Adrenal gland (tissue), 9 donors: ENCODE measurements at regions not wholly inside any gene's neighbourhood (a gene's known extent, or its start where the extent isn't known, plus 50 kb on each side); places are given as distances from the start of the nearest gene placed in this dataset.
"Not testable (repeated sequence)": the region's sequence is repeated elsewhere in the genome, so short reads cannot be mapped to it uniquely, and the experiment has no call there.

Source experiments
- DNase-seq, 7 donors: peaks; one replicate each; pipeline ENCODE4 v3.0.0-alpha.2; 2019 to 2020
- H3K27ac ChIP-seq, 5 donors: fragments of 200-600 bp; sonication (generic) in 4 of 5; 1 replicate in 3 of 5; 2 replicates in 2 of 5; pipeline versions ENCODE4 v1.5.1 to v1.8.0; 2016 to 2020; ENCODE audit warnings: mild to moderate bottlenecking in 1 of 5
- H3K27me3 ChIP-seq: fragments of 200-600 bp; 2 replicates; pipeline ENCODE4 v1.8.0; 2021
- H3K36me3 ChIP-seq, 2 donors: fragments of 200-600 bp; replicated peaks in 1 of 2; 1 replicate in 1 of 2; 2 replicates in 1 of 2; pipeline versions ENCODE4 v1.5.1 to v1.8.0; 2018 to 2022
- H3K4me1 ChIP-seq, 2 donors: fragments of 200-600 bp; replicated peaks in 1 of 2; 1 replicate in 1 of 2; 2 replicates in 1 of 2; pipeline versions ENCODE4 v1.5.1 to v1.8.0; 2018 to 2021
- H3K4me3 ChIP-seq, 4 donors: fragments of 200-600 bp; sonication (generic) in 3 of 4; one replicate each; pipeline ENCODE4 v1.5.1; 2016 to 2018
- H3K9me3 ChIP-seq, 3 donors: fragments of 200-600 bp; sonication (generic) in 1 of 3; replicated peaks in 1 of 3; 1 replicate in 2 of 3; 2 replicates in 1 of 3; pipeline versions ENCODE4 v1.5.1 to v1.8.0; 2016 to 2021
- CTCF ChIP-seq, 6 experiments: fragments of 450-650 bp in 4 of 6; fragments of 200-600 bp in 2 of 6; sonication (generic) in 1 of 6; IDR thresholded peaks; 1 replicate in 5 of 6; 2 replicates in 1 of 6; pipeline versions ENCODE4 v1.5.1 to v1.8.0; 2016 to 2021; ENCODE audit warnings: antibody characterized with exemption in 6 of 6, mild to moderate bottlenecking in 2 of 6, moderate library complexity in 1 of 6
- POLR2A ChIP-seq, 2 donors: fragments of 450-650 bp; IDR thresholded peaks; one replicate each; pipeline ENCODE4 v1.6.1; 2017; ENCODE audit warnings: antibody characterized with exemption in 2 of 2, mild to moderate bottlenecking in 2 of 2, moderate library complexity in 1 of 2
- WGBS, 4 donors: extraction: QIAGEN DNeasy Blood & Tissue Kit in 2 of 4; methylation state at CpG; one replicate each; pipeline versions ENCODE4 v1.1.5 to v1.1.7; 2013 to 2017; 5-methylcytosine and 5-hydroxymethylcytosine counted together
- intact Hi-C, 2 donors: fragments of 100-400 bp; cut with DNase I; formaldehyde crosslinking; loops; one replicate each; pipeline versions ENCODE4 v1.14.1 to v1.15.0; 2022 to 2023
- donor health status: healthy with polysubstance abuse.
- donor health status: Bipolar disorder and iron deficiency.
- donor health status: DM: yes; HTN: yes; CAD: no.
- donor health status: DM: no; HTN: no; CAD: no.
- donor health status: DM: no; HTN: no; CAD: no.

- H3K4me3 ChIP-seq, H3K9me3 ChIP-seq, H3K4me1 ChIP-seq, H3K36me3 ChIP-seq, intact Hi-C loops, H3K27ac ChIP-seq, DNase-seq, H3K27me3 ChIP-seq: not testable (repeated sequence)
- 69 to 87% (median 80%) methylated on average over 1 of the region's 1 CpG for WGBS, 4 donors
These were observed 56.2 kb downstream of the SPATA31A6 start for GRCh38 chr9:42239445-42240260.

GRCh38 chr9:42240261-42240579 is 56.8 kb downstream of the SPATA31A6 start:
- H3K27me3 ChIP-seq, intact Hi-C loops, H3K4me1 ChIP-seq, H3K27ac ChIP-seq, H3K4me3 ChIP-seq, H3K36me3 ChIP-seq, H3K9me3 ChIP-seq: not testable (repeated sequence)
- WGBS, 4 donors, result 0 to 10% (median 3%) methylated on average over 1 of the region's 1 CpG
- DNase-seq, result peak in 3 of 7 donors; percentile 3 to 21 (median 9)

GRCh38 chr9:42243211-42243610 is 59.8 kb downstream of the SPATA31A6 start:
- DNase-seq, H3K4me1 ChIP-seq, H3K4me3 ChIP-seq, H3K9me3 ChIP-seq, H3K36me3 ChIP-seq, H3K27ac ChIP-seq, H3K27me3 ChIP-seq, intact Hi-C loops: not testable (repeated sequence)
- 84 to 89% (median 87%) methylated on average over 2 of the region's 2 CpGs for WGBS, 4 donors

- WGBS, 4 donors, result 64 to 72% (median 66%) methylated on average over 3 of the region's 3 CpGs
- H3K4me1 ChIP-seq, intact Hi-C loops, H3K27me3 ChIP-seq, H3K36me3 ChIP-seq, DNase-seq, H3K27ac ChIP-seq, H3K9me3 ChIP-seq, H3K4me3 ChIP-seq: not testable (repeated sequence)
These were observed 60.4 kb downstream of the SPATA31A6 start for GRCh38 chr9:42243822-42244221.

GRCh38 chr9:42268729-42269128 is 85.3 kb downstream of the SPATA31A6 start:
- H3K4me1 ChIP-seq, H3K36me3 ChIP-seq, intact Hi-C loops, H3K4me3 ChIP-seq, H3K27me3 ChIP-seq, H3K9me3 ChIP-seq, DNase-seq, H3K27ac ChIP-seq: not testable (repeated sequence)
- 56 to 67% (median 63%) methylated on average over 6 of the region's 6 CpGs for WGBS, 4 donors

- H3K4me1 ChIP-seq, H3K4me3 ChIP-seq, H3K27me3 ChIP-seq, H3K27ac ChIP-seq, H3K36me3 ChIP-seq, intact Hi-C loops, H3K9me3 ChIP-seq, DNase-seq: not testable (repeated sequence)
- 80 to 88% (median 83%) methylated on average over 11 of the region's 11 CpGs for WGBS, 4 donors
These were observed 85.7 kb downstream of the SPATA31A6 start for GRCh38 chr9:42269171-42269570.

- H3K9me3 ChIP-seq, DNase-seq, H3K4me3 ChIP-seq, H3K36me3 ChIP-seq, H3K27ac ChIP-seq, intact Hi-C loops, H3K4me1 ChIP-seq, H3K27me3 ChIP-seq: not testable (repeated sequence)
- 70 to 86% (median 71%) methylated on average over 1 of the region's 1 CpG for WGBS, 4 donors
These were observed 89.7 kb downstream of the SPATA31A6 start for GRCh38 chr9:42273191-42273590.

GRCh38 chr9:42275141-42275540 is 91.7 kb downstream of the SPATA31A6 start:
- WGBS, 4 donors, result 57 to 60% (median 59%) methylated on average over 9 of the region's 9 CpGs
- H3K27ac ChIP-seq, result no peak overlapping the region
- no peaks in the 10 kb centered on the region for H3K36me3 ChIP-seq
- no peak overlapping the region for H3K4me3 ChIP-seq
- TF ChIP-seq CTCF (IDR thresholded peaks at IDR 0.05), result no peak
- TF ChIP-seq POLR2A (IDR thresholded peaks at IDR 0.05), result no peak
- no peaks in the 10 kb centered on the region for H3K4me1 ChIP-seq
- H3K9me3 ChIP-seq, result no peaks in the 10 kb centered on the region
- DNase-seq, result no peak
- H3K27me3 ChIP-seq, result no peaks in the 10 kb centered on the region
- intact Hi-C loops, result no loop called here

- H3K36me3 ChIP-seq, H3K27me3 ChIP-seq, H3K27ac ChIP-seq, DNase-seq, H3K4me3 ChIP-seq, H3K9me3 ChIP-seq, H3K4me1 ChIP-seq, intact Hi-C loops: not testable (repeated sequence)
- WGBS, 4 donors, result 47 to 56% (median 51%) methylated on average over 6 to 7 of the region's 7 CpGs
These were observed 99.2 kb downstream of the SPATA31A6 start for GRCh38 chr9:42282531-42283178.

- H3K27me3 ChIP-seq, DNase-seq, intact Hi-C loops, H3K27ac ChIP-seq, H3K4me3 ChIP-seq, H3K9me3 ChIP-seq, H3K36me3 ChIP-seq, H3K4me1 ChIP-seq: not testable (repeated sequence)
- WGBS, 4 donors, result 73 to 94% (median 86%) methylated on average over 2 of the region's 2 CpGs
These were observed 99.7 kb downstream of the SPATA31A6 start for GRCh38 chr9:42283179-42283543.
